HCT116 (cell line): ENCODE measurements at regions not wholly inside any gene's neighbourhood (a gene's known extent, or its start where the extent isn't known, plus 50 kb on each side); places are given as distances from the start of the nearest gene placed in this dataset.

Experiments used
- ATAC-seq: fragments of 200-7000 bp; cut with Tn5 transposase; 2 replicates; pipeline ENCODE4 v1.9.1; 2020; ENCODE audit warnings: mild to moderate bottlenecking, moderate library complexity
- BruUV-seq: library from RNA; stranded (reverse); fragments of 400-500 nt; replicated peaks from 2 replicates; lab custom pipeline; 2021; lab: Mats Ljungman, UMichigan
- CTCF ChIA-PET: fragments of 300-600 bp; sonication (Branson Sonifier 250); formaldehyde crosslinking; loops from one replicate; lab custom pipeline; 2021; ENCODE audit warnings: antibody characterized with exemption; lab: Charles Lee
- POLR2A ChIA-PET: fragments of 300-600, 350-600 bp; sonication (Branson Sonifier 250); formaldehyde crosslinking; loops from one replicate; lab custom pipeline; 2021; ENCODE audit warnings: antibody characterized with exemption; lab: Charles Lee
- RAD21 ChIA-PET, 2 experiments: fragments of 300-600 bp; sonication (Branson Sonifier 250); formaldehyde crosslinking; loops; one replicate each; lab custom pipeline; 2023; ENCODE audit warnings: low total read pairs in 2 of 2; ENCODE audit not compliant: uncharacterized antibody in 2 of 2, unreplicated experiment in 2 of 2, low non-redundant PET in 1 of 2; lab: Charles Lee
- DNase-seq: peaks from one replicate; pipeline ENCODE4 v3.0.0-alpha.2; 2010; ENCODE audit warnings: low read depth, low spot score
- H2AFZ ChIP-seq: fragments of 200-600 bp; shearing (Covaris generic), sonication (generic); 2 replicates; pipeline ENCODE4 v1.6.1; 2017; ENCODE audit warnings: low read depth, mixed run types, mixed read lengths, antibody characterized with exemption, low read length; ENCODE audit not compliant: poor library complexity, severe bottlenecking
- H3K27ac ChIP-seq: 2 replicates; pipeline ENCODE4 v1.5.1; 2012; ENCODE audit warnings: low read depth, low read length
- H3K27me3 ChIP-seq: fragments of 200-600 bp; sonication (generic); 2 replicates; pipeline ENCODE4 v1.6.1; 2016; ENCODE audit warnings: mixed run types, low read length, mixed read lengths; ENCODE audit not compliant: insufficient read depth
- H3K36me3 ChIP-seq, 2 experiments: fragments of 200-500 bp in 1 of 2; fragments of 200-600 bp in 1 of 2; sonication (Bioruptor generic) in 1 of 2; sonication (generic) in 1 of 2; 2 replicates each; pipeline versions ENCODE4 v1.5.1 to v1.6.1; 2014 to 2016; ENCODE audit warnings: low read length in 2 of 2, inconsistent platforms in 1 of 2, mixed read lengths in 1 of 2, mixed run types in 1 of 2; ENCODE audit not compliant: insufficient read depth in 2 of 2, control insufficient read depth in 1 of 2
- H3K4me1 ChIP-seq, 2 experiments: fragments of 200-600 bp in 1 of 2; sonication (generic) in 1 of 2; 2 replicates each; pipeline versions ENCODE4 v1.5.1 to v1.6.1; 2012 to 2017; ENCODE audit warnings: low read length in 2 of 2, inconsistent platforms in 1 of 2, mild to moderate bottlenecking in 1 of 2, mixed read lengths in 1 of 2, mixed run types in 1 of 2, moderate library complexity in 1 of 2; ENCODE audit not compliant: insufficient read depth in 2 of 2, control insufficient read depth in 1 of 2
- H3K4me2 ChIP-seq: fragments of 200-600 bp; sonication (generic); 2 replicates; pipeline ENCODE4 v1.6.1; 2017; ENCODE audit warnings: mixed run types, low read length, mixed read lengths
- H3K4me3 ChIP-seq, 2 experiments: fragments of 200-600 bp in 1 of 2; sonication (generic) in 1 of 2; replicated peaks in 1 of 2; 2 replicates each; pipeline ENCODE4 v1.5.1; 2011 to 2016; ENCODE audit warnings: low read length in 2 of 2, control low read depth in 1 of 2, low read depth in 1 of 2, mild to moderate bottlenecking in 1 of 2, mixed read lengths in 1 of 2, mixed run types in 1 of 2
- H3K79me2 ChIP-seq: fragments of 200-600 bp; sonication (generic); 2 replicates; pipeline ENCODE4 v1.6.1; 2017; ENCODE audit warnings: mild to moderate bottlenecking, mixed run types, low read length, moderate library complexity, mixed read lengths; ENCODE audit not compliant: insufficient read depth
- H3K9ac ChIP-seq: fragments of 200-600 bp; sonication (generic); 2 replicates; pipeline ENCODE4 v1.6.1; 2016; ENCODE audit warnings: low read length, mixed read lengths
- H3K9me2 ChIP-seq: fragments of 200-600 bp; sonication (generic), shearing (Covaris generic); 2 replicates; pipeline ENCODE4 v1.6.1; 2017; ENCODE audit warnings: mixed run types, mild to moderate bottlenecking, moderate library complexity; ENCODE audit not compliant: insufficient read depth
- H3K9me3 ChIP-seq, 2 experiments: fragments of 200-500 bp in 1 of 2; fragments of 200-600 bp in 1 of 2; sonication (Bioruptor generic) in 1 of 2; sonication (generic) in 1 of 2; 2 replicates each; pipeline ENCODE4 v1.6.1; 2014 to 2017; ENCODE audit warnings: low read length in 2 of 2, mixed read lengths in 2 of 2, inconsistent platforms in 1 of 2, low read depth in 1 of 2, mild to moderate bottlenecking in 1 of 2, mixed run types in 1 of 2, moderate library complexity in 1 of 2; ENCODE audit not compliant: control insufficient read depth in 1 of 2, insufficient read depth in 1 of 2
- H4K20me1 ChIP-seq: fragments of 200-600 bp; sonication (generic), shearing (Covaris generic); 2 replicates; pipeline ENCODE4 v1.6.1; 2017; ENCODE audit warnings: mixed run types, mild to moderate bottlenecking, moderate library complexity; ENCODE audit not compliant: insufficient read depth
- CEBPB ChIP-seq: IDR thresholded peaks from 2 replicates; pipeline ENCODE4 v1.6.1; 2012; ENCODE audit warnings: low read depth
- EGR1 ChIP-seq: IDR thresholded peaks from 2 replicates; pipeline ENCODE4 v1.6.1; 2012; ENCODE audit warnings: low read depth
- ELF1 ChIP-seq: IDR thresholded peaks from 2 replicates; pipeline ENCODE4 v1.6.1; 2012; ENCODE audit warnings: low read depth, borderline replicate concordance
- MAX ChIP-seq: IDR thresholded peaks from 2 replicates; pipeline ENCODE4 v1.6.1; 2012
- POLR2AphosphoS5 ChIP-seq: IDR thresholded peaks from 2 replicates; pipeline ENCODE4 v1.6.1; 2011; ENCODE audit warnings: mild to moderate bottlenecking, low read depth, low read length, moderate library complexity
- REST ChIP-seq: IDR thresholded peaks from 2 replicates; pipeline ENCODE4 v1.6.1; 2012; ENCODE audit warnings: low read depth
- ZFX ChIP-seq: fragments of 450-650 bp; IDR thresholded peaks from 2 replicates; pipeline ENCODE4 v1.6.1; 2017
- intact Hi-C: fragments of 100-400 bp; cut with micrococcal nuclease; formaldehyde crosslinking; loops from 2 replicates; pipeline ENCODE4 v1.10.0; 2022

GRCh38 chr18:56489893-56490292 lies 148.5 kb downstream of the TXNL1 start:
- CTCF ChIA-PET, result no interaction called here
- POLR2A ChIA-PET, result no interaction called here

More at GRCh38 chr18:56489893-56490292, 148.5 kb downstream of the TXNL1 start:
- Histone ChIP-seq H3K9me3 (no peaks in the 10 kb centered on the region), H3K9ac (no peak overlapping the region), H4K20me1 (no peaks in the 10 kb centered on the region), H3K4me2 (no peak overlapping the region), H3K4me1 (no peaks in the 10 kb centered on the region), H3K27ac (no peak overlapping the region), H3K4me3 (no peak overlapping the region), H3K36me3 (no peaks in the 10 kb centered on the region), H2AFZ (no peak overlapping the region), H3K9me2 (no peaks in the 10 kb centered on the region), H3K79me2 (no peaks in the 10 kb centered on the region), H3K27me3 (no peaks in the 10 kb centered on the region; the same call in 1 of the 2 replicates)
- intact Hi-C loops, result no loop called here
- TF ChIP-seq CEBPB, result no peak
- no peak for TF ChIP-seq EGR1
- TF ChIP-seq ELF1, result no peak
- TF ChIP-seq MAX, result no peak
- no peak for TF ChIP-seq ZFX
- TF ChIP-seq REST, result no peak
- TF ChIP-seq POLR2AphosphoS5, result no peak
- RAD21 ChIA-PET, result no interaction called here
- BruUV-seq, result no TSS peak
- no peak for DNase-seq
- ATAC-seq, result no peak
